Neural cell (in vitro differentiated cells): ENCODE measurements at regions not wholly inside any gene's neighbourhood (a gene's known extent, or its start where the extent isn't known, plus 50 kb on each side); places are given as distances from the start of the nearest gene placed in this dataset.

Experiments used
- H2AFZ ChIP-seq: fragments of 200-600, 300-800 bp; sonication (generic), shearing (Covaris generic); 2 replicates; pipeline ENCODE4 v1.6.0; 2014; ENCODE audit warnings: low read depth, mild to moderate bottlenecking, antibody characterized with exemption, low read length, moderate library complexity
- H3F3A ChIP-seq: fragments of 200-600 bp; shearing (Covaris generic); 2 replicates; pipeline ENCODE4 v1.6.1; 2016; ENCODE audit warnings: mild to moderate bottlenecking, moderate library complexity, mixed read lengths, antibody characterized with exemption, low read length; ENCODE audit not compliant: insufficient read depth, poor library complexity, severe bottlenecking
- H3K27ac ChIP-seq: fragments of 200-600, 300-800 bp; sonication (generic), shearing (Covaris generic); 2 replicates; pipeline ENCODE4 v1.5.1; 2014; ENCODE audit warnings: mild to moderate bottlenecking, low read length, moderate library complexity
- H3K27me3 ChIP-seq: fragments of 300-800, 200-600 bp; sonication (generic), shearing (Covaris generic); 2 replicates; pipeline ENCODE4 v1.6.0; 2014; ENCODE audit warnings: mild to moderate bottlenecking, low read depth, low read length, moderate library complexity; ENCODE audit not compliant: insufficient read depth
- H3K36me3 ChIP-seq: fragments of 300-800, 200-600 bp; sonication (generic), shearing (Covaris generic); 2 replicates; pipeline ENCODE4 v1.5.1; 2014; ENCODE audit warnings: mild to moderate bottlenecking, antibody characterized with exemption, low read length, moderate library complexity; ENCODE audit not compliant: insufficient read depth
- H3K4me2 ChIP-seq: fragments of 300-800, 200-600 bp; sonication (generic), shearing (Covaris generic); 2 replicates; pipeline ENCODE4 v1.6.0; 2014; ENCODE audit warnings: mild to moderate bottlenecking, low read length
- H3K4me3 ChIP-seq: fragments of 300-800, 200-600 bp; sonication (generic), shearing (Covaris generic); 2 replicates; pipeline ENCODE4 v1.5.1; 2014; ENCODE audit warnings: mild to moderate bottlenecking, low read length, moderate library complexity
- H3K79me2 ChIP-seq: fragments of 200-600 bp; shearing (Covaris generic); replicated peaks from 2 replicates; pipeline ENCODE4 v1.6.0; 2014; ENCODE audit warnings: mild to moderate bottlenecking, low read length, moderate library complexity; ENCODE audit not compliant: insufficient read depth
- H3K9ac ChIP-seq: fragments of 300-800, 200-600 bp; sonication (generic), shearing (Covaris generic); 2 replicates; pipeline ENCODE4 v1.6.1; 2016; ENCODE audit warnings: mild to moderate bottlenecking, low read length, mixed read lengths
- H3K9me2 ChIP-seq: fragments of 200-600 bp; shearing (Covaris generic); 2 replicates; pipeline ENCODE4 v1.6.1; 2016; ENCODE audit warnings: mild to moderate bottlenecking, low read length, mixed read lengths; ENCODE audit not compliant: insufficient read depth
- H3K9me3 ChIP-seq: fragments of 200-600, 300-800 bp; sonication (generic), shearing (Covaris generic); 2 replicates; pipeline ENCODE4 v1.6.1; 2016; ENCODE audit warnings: mild to moderate bottlenecking, mixed run types, low read length, moderate library complexity, mixed read lengths
- H4K20me1 ChIP-seq: fragments of 200-600 bp; shearing (Covaris generic); 2 replicates; pipeline ENCODE4 v1.6.1; 2016; ENCODE audit warnings: mild to moderate bottlenecking, mixed run types; ENCODE audit not compliant: insufficient read depth
- EP300 ChIP-seq: fragments of 450-650 bp; conservative IDR thresholded peaks from 2 replicates; pipeline ENCODE4 v1.6.1; 2014; ENCODE audit warnings: antibody characterized with exemption, mild to moderate bottlenecking, moderate library complexity; ENCODE audit not compliant: poor library complexity, severe bottlenecking
- EZH2 ChIP-seq: fragments of 200-600, 300-800 bp; shearing (Covaris generic), sonication (generic); IDR thresholded peaks from 2 replicates; pipeline ENCODE4 v1.6.1; 2014; ENCODE audit warnings: antibody characterized with exemption, low read length, borderline replicate concordance, mild to moderate bottlenecking; ENCODE audit not compliant: insufficient read depth, poor library complexity, severe bottlenecking
- MXI1 ChIP-seq: fragments of 450-650 bp; conservative IDR thresholded peaks from 2 replicates; pipeline ENCODE4 v1.6.1; 2014; ENCODE audit warnings: antibody characterized with exemption, mild to moderate bottlenecking; ENCODE audit not compliant: poor library complexity, severe bottlenecking
- POLR2AphosphoS5 ChIP-seq: IDR thresholded peaks from 2 replicates; pipeline ENCODE4 v1.6.1; 2012
- RAD21 ChIP-seq: fragments of 450-650 bp; conservative IDR thresholded peaks from 2 replicates; pipeline ENCODE4 v1.6.1; 2014; ENCODE audit warnings: antibody characterized with exemption, mild to moderate bottlenecking, moderate library complexity
- SMC3 ChIP-seq: fragments of 450-650 bp; conservative IDR thresholded peaks from 2 replicates; pipeline ENCODE4 v1.6.1; 2014; ENCODE audit warnings: antibody characterized with exemption, mild to moderate bottlenecking, moderate library complexity; ENCODE audit not compliant: poor library complexity
- TAF1 ChIP-seq: IDR thresholded peaks from 2 replicates; pipeline ENCODE4 v1.6.1; 2012; ENCODE audit warnings: low read depth
- TF ChIP-seq, protein P1 (sequence below): IDR thresholded peaks from 2 replicates; pipeline ENCODE4 v1.6.1; 2012; ENCODE audit warnings: borderline replicate concordance
- TF ChIP-seq, protein P2 (sequence below): fragments of 450-650 bp; IDR thresholded peaks from 2 replicates; pipeline ENCODE4 v1.5.1; 2014; ENCODE audit warnings: antibody characterized with exemption, mild to moderate bottlenecking, moderate library complexity; ENCODE audit not compliant: poor library complexity, severe bottlenecking

DNA sequence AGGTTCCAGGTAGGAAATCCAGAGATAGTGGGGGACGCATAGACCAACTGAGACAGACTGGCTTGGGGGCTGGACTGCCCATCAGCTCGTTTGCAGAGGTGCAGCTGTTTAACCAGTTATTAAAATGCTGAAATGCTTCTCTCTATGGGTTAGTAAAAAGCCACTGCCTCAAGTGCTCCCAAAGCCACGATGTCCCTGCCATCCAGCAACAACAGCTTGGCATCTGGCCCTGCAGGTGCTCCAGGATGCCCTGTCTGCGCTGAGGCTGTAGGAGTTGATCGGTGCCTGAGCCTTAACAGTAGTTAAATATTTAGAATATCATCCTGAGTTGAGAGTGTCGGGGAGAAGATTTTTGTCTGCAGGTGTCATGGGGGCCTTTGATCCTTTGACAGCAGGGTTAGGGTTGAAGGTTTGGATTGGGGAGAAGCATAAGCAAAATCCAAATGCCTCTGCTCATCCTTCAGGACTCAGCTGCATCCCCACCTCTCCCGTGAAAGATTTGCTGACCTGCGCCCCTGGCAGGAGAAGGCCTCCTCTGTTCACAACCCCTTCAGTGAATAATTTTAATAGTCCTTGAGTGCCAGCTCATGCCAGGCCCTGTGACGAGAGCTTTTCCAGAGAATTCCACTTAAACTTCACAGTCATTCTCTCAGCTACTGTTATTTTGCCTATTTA lies 127.3 kb upstream of the PWP1 start:
- Histone ChIP-seq H3K27me3 (no peaks in the 10 kb centered on the region), H3K9me3 (no peaks in the 10 kb centered on the region), H2AFZ (no peak overlapping the region), H3K36me3 (no peaks in the 10 kb centered on the region), H3K79me2 (no peaks in the 10 kb centered on the region), H3F3A (no peaks in the 10 kb centered on the region), H3K4me2 (no peak overlapping the region), H4K20me1 (no peaks in the 10 kb centered on the region), H3K4me3 (no peak overlapping the region), H3K27ac (no peak overlapping the region), H3K9ac (no peak overlapping the region), H3K9me2 (no peaks in the 10 kb centered on the region)
- TF ChIP-seq POLR2AphosphoS5: no peak
- no peak for TF ChIP-seq TAF1
- TF ChIP-seq, protein P1, sequence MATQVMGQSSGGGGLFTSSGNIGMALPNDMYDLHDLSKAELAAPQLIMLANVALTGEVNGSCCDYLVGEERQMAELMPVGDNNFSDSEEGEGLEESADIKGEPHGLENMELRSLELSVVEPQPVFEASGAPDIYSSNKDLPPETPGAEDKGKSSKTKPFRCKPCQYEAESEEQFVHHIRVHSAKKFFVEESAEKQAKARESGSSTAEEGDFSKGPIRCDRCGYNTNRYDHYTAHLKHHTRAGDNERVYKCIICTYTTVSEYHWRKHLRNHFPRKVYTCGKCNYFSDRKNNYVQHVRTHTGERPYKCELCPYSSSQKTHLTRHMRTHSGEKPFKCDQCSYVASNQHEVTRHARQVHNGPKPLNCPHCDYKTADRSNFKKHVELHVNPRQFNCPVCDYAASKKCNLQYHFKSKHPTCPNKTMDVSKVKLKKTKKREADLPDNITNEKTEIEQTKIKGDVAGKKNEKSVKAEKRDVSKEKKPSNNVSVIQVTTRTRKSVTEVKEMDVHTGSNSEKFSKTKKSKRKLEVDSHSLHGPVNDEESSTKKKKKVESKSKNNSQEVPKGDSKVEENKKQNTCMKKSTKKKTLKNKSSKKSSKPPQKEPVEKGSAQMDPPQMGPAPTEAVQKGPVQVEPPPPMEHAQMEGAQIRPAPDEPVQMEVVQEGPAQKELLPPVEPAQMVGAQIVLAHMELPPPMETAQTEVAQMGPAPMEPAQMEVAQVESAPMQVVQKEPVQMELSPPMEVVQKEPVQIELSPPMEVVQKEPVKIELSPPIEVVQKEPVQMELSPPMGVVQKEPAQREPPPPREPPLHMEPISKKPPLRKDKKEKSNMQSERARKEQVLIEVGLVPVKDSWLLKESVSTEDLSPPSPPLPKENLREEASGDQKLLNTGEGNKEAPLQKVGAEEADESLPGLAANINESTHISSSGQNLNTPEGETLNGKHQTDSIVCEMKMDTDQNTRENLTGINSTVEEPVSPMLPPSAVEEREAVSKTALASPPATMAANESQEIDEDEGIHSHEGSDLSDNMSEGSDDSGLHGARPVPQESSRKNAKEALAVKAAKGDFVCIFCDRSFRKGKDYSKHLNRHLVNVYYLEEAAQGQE: no peak
- TF ChIP-seq RAD21: no peak
- no peak for TF ChIP-seq MXI1
- TF ChIP-seq EP300: no peak
- TF ChIP-seq, protein P2, sequence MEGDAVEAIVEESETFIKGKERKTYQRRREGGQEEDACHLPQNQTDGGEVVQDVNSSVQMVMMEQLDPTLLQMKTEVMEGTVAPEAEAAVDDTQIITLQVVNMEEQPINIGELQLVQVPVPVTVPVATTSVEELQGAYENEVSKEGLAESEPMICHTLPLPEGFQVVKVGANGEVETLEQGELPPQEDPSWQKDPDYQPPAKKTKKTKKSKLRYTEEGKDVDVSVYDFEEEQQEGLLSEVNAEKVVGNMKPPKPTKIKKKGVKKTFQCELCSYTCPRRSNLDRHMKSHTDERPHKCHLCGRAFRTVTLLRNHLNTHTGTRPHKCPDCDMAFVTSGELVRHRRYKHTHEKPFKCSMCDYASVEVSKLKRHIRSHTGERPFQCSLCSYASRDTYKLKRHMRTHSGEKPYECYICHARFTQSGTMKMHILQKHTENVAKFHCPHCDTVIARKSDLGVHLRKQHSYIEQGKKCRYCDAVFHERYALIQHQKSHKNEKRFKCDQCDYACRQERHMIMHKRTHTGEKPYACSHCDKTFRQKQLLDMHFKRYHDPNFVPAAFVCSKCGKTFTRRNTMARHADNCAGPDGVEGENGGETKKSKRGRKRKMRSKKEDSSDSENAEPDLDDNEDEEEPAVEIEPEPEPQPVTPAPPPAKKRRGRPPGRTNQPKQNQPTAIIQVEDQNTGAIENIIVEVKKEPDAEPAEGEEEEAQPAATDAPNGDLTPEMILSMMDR: no peak
- no peak for TF ChIP-seq EZH2
- no peak for TF ChIP-seq SMC3

DNA sequence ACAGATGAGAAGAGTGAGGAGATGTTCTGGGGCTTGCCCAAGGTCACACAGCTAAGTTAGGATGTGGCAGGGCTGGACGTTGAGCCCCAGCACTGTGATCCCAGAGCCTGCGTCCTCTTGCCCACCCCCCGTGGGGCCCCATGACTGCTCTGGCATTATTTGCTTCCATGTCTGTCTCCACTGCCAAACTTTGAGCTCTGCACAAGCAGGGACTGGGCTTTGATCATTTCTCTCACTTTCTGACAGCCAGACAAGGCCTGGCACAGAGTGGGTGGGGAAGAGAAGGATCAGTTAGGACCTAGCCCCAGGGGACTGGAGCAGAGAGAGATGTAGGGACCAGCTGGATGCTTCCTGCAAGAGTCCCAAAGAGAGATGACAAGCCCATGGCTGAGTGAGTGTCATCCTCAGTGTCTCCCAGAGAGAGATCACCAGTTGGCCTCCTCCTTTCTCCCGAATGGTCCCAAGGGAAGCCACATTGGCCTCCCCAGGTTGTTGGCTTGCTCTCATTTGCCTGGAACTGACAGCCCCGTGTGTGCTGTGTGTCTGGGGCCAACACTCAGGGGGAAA lies 126.7 kb upstream of the PWP1 start:
- Histone ChIP-seq H3K36me3 (no peaks in the 10 kb centered on the region), H3K79me2 (no peaks in the 10 kb centered on the region), H4K20me1 (no peaks in the 10 kb centered on the region), H3K9me2 (no peaks in the 10 kb centered on the region), H3K9me3 (no peaks in the 10 kb centered on the region), H3K4me2 (no peak overlapping the region), H3K4me3 (no peak overlapping the region), H3K27me3 (no peaks in the 10 kb centered on the region), H2AFZ (no peak overlapping the region), H3K27ac (no peak overlapping the region), H3F3A (no peaks in the 10 kb centered on the region), H3K9ac (no peak overlapping the region)
- TF ChIP-seq SMC3 (no peak), TAF1 (no peak), EZH2 (no peak), RAD21 (no peak), EP300 (no peak), POLR2AphosphoS5 (no peak), MXI1 (no peak)
- TF ChIP-seq, protein P2: no peak
- TF ChIP-seq, protein P1: no peak
